ENCODE measurements at regions not wholly inside any gene's neighbourhood (a gene's known extent, or its start where the extent isn't known, plus 50 kb on each side); places are given as distances from the start of the nearest gene placed in this dataset.

DNA sequence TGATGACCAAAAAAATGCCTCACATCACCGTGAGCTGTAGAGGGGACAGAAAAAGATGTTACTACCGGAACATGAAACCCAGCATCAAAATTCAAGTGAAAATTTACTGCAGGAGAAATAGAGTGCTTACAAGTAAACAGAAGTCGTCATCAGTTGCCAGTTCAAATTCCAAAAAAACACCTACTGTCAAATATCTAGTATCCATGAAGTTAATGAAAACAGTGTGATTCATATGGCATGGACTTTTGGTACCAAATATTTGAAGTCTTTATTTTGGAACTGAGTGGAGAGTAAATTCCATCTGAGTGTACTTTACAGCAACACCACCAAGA lies 388.9 kb upstream of the SPOCK3 start:
- TF ChIP-seq SP1 (IDR thresholded peaks at IDR 0.05; ENCODE audit: low read depth): no peak
- no peak for TF ChIP-seq EZH2 (IDR thresholded peaks at IDR 0.05)
- no peak for TF ChIP-seq JUND (IDR thresholded peaks at IDR 0.05)
- TF ChIP-seq CTCF (IDR thresholded peaks at IDR 0.05 in 2 of 3, conservative IDR thresholded peaks at IDR 0.05 in 1 of 3; ENCODE audit: borderline replicate concordance in 1 of 3, insufficient read depth in 1 of 3, low read depth in 2 of 3, low read length in 2 of 3): no peak
- TF ChIP-seq CBX3 (IDR thresholded peaks at IDR 0.05; ENCODE audit: low read depth): no peak

Measured in HCT116 (cell line).